ENCODE measurements at regions not wholly inside any gene's neighbourhood (a gene's known extent, or its start where the extent isn't known, plus 50 kb on each side); places are given as distances from the start of the nearest gene placed in this dataset.

DNA sequence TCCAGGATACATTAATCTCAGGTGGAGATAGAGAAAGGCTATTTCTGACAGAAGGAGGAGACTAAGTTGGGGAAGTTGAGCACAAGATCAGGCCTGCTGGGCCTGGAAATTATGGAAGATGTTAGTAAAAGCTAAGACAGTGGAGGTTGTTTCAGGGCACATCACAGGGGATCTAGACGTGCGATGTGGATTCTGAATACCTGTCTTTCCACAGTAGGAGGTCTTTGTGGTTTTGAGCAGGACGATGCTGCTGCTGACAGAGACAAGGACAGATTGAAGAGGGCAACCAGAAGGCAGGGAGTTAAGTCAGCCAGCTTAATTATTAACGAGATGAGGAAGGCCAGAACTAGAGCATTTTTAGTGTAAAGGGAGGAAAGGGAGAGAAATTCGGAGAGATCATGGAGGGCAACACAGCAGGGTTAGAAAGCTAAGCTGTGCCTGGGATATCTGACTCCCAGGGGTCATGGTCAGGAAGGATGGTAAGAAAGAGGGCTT is 384.9 kb downstream of the MAFB start:
- Histone ChIP-seq H3K9ac (no peak overlapping the region), H3K4me2 (ENCODE audit: low read length) (no peak overlapping the region), H3K27ac (no peak overlapping the region), H2AFZ (no peak overlapping the region), H3K27me3 (ENCODE audit: control insufficient read depth, insufficient read depth, low read length) (no peaks in the 10 kb centered on the region), H3K9me3 (ENCODE audit: control insufficient read depth, low read length) (no peaks in the 10 kb centered on the region), H3K36me3 (ENCODE audit: control insufficient read depth, insufficient read depth, low read length) (no peaks in the 10 kb centered on the region), H3K79me2 (no peaks in the 10 kb centered on the region), H3K4me1 (peaks cover 3% of the 10 kb centered on the region), H3K4me3 (ENCODE audit: low read depth, low read length) (no peak overlapping the region)
- TF ChIP-seq, protein P1, sequence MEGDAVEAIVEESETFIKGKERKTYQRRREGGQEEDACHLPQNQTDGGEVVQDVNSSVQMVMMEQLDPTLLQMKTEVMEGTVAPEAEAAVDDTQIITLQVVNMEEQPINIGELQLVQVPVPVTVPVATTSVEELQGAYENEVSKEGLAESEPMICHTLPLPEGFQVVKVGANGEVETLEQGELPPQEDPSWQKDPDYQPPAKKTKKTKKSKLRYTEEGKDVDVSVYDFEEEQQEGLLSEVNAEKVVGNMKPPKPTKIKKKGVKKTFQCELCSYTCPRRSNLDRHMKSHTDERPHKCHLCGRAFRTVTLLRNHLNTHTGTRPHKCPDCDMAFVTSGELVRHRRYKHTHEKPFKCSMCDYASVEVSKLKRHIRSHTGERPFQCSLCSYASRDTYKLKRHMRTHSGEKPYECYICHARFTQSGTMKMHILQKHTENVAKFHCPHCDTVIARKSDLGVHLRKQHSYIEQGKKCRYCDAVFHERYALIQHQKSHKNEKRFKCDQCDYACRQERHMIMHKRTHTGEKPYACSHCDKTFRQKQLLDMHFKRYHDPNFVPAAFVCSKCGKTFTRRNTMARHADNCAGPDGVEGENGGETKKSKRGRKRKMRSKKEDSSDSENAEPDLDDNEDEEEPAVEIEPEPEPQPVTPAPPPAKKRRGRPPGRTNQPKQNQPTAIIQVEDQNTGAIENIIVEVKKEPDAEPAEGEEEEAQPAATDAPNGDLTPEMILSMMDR (IDR thresholded peaks at IDR 0.05): no peak

DNA sequence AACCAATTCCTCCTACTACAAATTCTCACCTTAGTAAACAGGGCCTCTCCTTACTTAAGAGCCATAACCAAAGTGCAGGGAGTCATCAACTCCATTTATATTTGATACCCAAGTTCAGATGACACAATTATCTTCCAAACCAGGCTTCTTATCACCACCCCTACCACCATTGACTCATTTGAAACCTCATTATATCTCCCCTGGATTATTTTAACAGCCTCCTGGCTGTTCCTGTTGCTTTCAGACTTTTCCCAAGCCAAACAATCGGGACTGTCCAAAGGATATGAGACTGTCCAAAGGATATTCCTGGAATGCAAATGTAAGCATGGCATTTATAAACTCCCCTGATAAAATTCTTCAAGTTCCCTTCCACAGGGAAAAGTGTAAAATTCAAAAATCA is 394.3 kb downstream of the MAFB start:
- H3K9me3 ChIP-seq (ENCODE audit: control insufficient read depth, low read length): no peaks in the 10 kb centered on the region
- no peak overlapping the region for H3K4me2 ChIP-seq (ENCODE audit: low read length)
- TF ChIP-seq, protein P1 (IDR thresholded peaks at IDR 0.05): no peak
- H3K4me1 ChIP-seq: peaks cover 3% of the 10 kb centered on the region
- H3K27ac ChIP-seq: no peak overlapping the region
- H3K27me3 ChIP-seq (ENCODE audit: control insufficient read depth, insufficient read depth, low read length): no peaks in the 10 kb centered on the region
- no peak overlapping the region for H3K4me3 ChIP-seq (ENCODE audit: low read depth, low read length)
- H2AFZ ChIP-seq: no peak overlapping the region
- H3K36me3 ChIP-seq (ENCODE audit: control insufficient read depth, insufficient read depth, low read length): no peaks in the 10 kb centered on the region
- H3K9ac ChIP-seq: no peak overlapping the region
- no peaks in the 10 kb centered on the region for H3K79me2 ChIP-seq

DNA sequence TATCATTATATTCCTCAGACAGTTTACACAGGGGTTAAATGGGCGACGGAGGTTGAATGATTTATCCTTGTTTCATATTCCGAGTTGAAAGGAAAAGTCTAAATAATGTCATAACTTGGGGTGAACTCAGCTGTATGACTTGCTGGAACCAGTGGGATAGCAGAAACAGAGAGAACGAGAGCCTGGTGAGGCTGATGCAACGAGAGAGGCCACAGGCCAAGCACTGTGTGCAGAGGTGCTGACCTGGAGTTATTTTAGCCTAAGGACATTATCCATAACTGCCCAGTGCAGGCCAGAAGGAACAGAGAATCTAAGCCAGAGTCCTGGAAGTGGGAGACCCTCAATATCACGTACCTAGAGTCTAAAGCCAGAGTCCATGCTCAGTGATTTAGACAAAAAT is 394.9 kb downstream of the MAFB start:
- Histone ChIP-seq H3K9me3 (ENCODE audit: control insufficient read depth, low read length) (no peaks in the 10 kb centered on the region), H3K27ac (no peak overlapping the region), H3K36me3 (ENCODE audit: control insufficient read depth, insufficient read depth, low read length) (no peaks in the 10 kb centered on the region), H3K4me2 (ENCODE audit: low read length) (no peak overlapping the region), H3K27me3 (ENCODE audit: control insufficient read depth, insufficient read depth, low read length) (no peaks in the 10 kb centered on the region), H3K4me3 (ENCODE audit: low read depth, low read length) (no peak overlapping the region), H3K79me2 (no peaks in the 10 kb centered on the region), H3K9ac (no peak overlapping the region), H3K4me1 (no peaks in the 10 kb centered on the region), H2AFZ (peak overlapping the region; percentile 36)
- TF ChIP-seq, protein P1 (IDR thresholded peaks at IDR 0.05): no peak

DNA sequence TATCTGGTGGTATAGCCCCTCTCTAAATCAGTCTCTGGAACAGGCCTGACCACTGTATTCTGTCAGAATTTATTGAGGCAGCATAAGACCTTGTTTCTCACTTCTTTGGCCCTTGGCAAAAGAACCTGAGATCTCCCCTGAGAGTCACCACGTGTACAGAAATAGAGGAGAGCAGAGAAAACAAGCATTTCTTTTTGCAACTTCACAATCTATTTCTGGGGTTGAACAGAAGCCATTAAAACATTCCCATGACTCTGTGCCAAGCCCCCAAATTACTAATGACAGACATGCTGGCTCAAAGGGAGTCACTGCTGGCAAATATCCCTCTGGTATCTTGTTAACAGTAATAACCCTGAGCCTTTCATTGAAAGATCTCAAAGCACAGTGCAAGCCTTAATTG is 395.3 kb downstream of the MAFB start:
- no peak overlapping the region for H3K27ac ChIP-seq
- no peak overlapping the region for H3K9ac ChIP-seq
- no peaks in the 10 kb centered on the region for H3K79me2 ChIP-seq
- no peak overlapping the region for H3K4me2 ChIP-seq (ENCODE audit: low read length)
- no peak overlapping the region for H3K4me3 ChIP-seq (ENCODE audit: low read depth, low read length)
- H3K4me1 ChIP-seq: no peaks in the 10 kb centered on the region
- H3K27me3 ChIP-seq (ENCODE audit: control insufficient read depth, insufficient read depth, low read length): no peaks in the 10 kb centered on the region
- no peaks in the 10 kb centered on the region for H3K36me3 ChIP-seq (ENCODE audit: control insufficient read depth, insufficient read depth, low read length)
- peak overlapping the region; percentile 36 for H2AFZ ChIP-seq
- TF ChIP-seq, protein P1 (IDR thresholded peaks at IDR 0.05): no peak
- H3K9me3 ChIP-seq (ENCODE audit: control insufficient read depth, low read length): no peaks in the 10 kb centered on the region

DNA sequence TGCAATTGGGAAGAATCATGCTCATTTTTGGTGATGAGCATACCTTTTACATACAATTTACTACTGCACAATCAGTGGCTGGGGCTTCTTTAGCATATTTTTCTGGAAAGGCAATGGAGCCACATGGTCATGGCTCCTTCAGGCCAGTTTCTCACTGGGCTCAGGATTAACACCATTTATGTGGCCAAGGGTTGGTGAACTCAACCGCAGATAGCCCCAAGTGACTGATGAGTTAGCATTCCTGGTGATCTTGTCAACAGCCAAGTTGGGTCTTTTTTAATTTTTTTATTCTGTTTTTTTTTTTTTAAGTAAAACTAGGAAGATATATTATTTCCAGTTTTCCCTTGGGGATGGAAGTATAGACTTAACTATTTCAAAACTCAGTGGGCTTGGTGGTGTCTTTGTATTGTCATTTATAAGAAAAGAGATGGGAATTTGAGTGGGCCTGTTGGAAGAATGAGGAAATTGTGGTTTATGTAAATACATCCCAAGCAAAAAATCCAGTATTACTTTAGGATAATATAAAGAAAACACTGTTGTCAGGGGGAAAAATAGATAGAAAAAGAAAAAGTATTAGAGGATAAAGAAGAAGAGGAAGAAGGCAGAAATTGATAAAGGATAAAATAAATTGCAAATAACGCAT is 397.4 kb downstream of the MAFB start:
- no peaks in the 10 kb centered on the region for H3K27me3 ChIP-seq (ENCODE audit: control insufficient read depth, insufficient read depth, low read length)

More for the DNA sequence above, 397.4 kb downstream of the MAFB start:
- H3K9ac ChIP-seq: no peak overlapping the region
- peaks cover 12% of the 10 kb centered on the region for H3K4me1 ChIP-seq
- no peak overlapping the region for H3K4me2 ChIP-seq (ENCODE audit: low read length)
- H3K4me3 ChIP-seq (ENCODE audit: low read depth, low read length): no peak overlapping the region
- H3K27ac ChIP-seq: no peak overlapping the region
- TF ChIP-seq, protein P1 (IDR thresholded peaks at IDR 0.05): no peak
- no peaks in the 10 kb centered on the region for H3K9me3 ChIP-seq (ENCODE audit: control insufficient read depth, low read length)
- H2AFZ ChIP-seq: no peak overlapping the region
- H3K79me2 ChIP-seq: no peaks in the 10 kb centered on the region
- H3K36me3 ChIP-seq (ENCODE audit: control insufficient read depth, insufficient read depth, low read length): no peaks in the 10 kb centered on the region

All from parathyroid adenoma (tissue), 2 donors.